ENCODE measurements at regions not wholly inside any gene's neighbourhood (a gene's known extent, or its start where the extent isn't known, plus 50 kb on each side); places are given as distances from the start of the nearest gene placed in this dataset.

GRCh38 chrX:110408949-110409588 lies 50.4 kb downstream of the RTL9 start:
- DNase-seq (ENCODE audit: low read depth): no peak

GRCh38 chrX:110409925-110410324 lies 51.3 kb downstream of the RTL9 start:
- DNase-seq (ENCODE audit: low read depth): no peak

DNA sequence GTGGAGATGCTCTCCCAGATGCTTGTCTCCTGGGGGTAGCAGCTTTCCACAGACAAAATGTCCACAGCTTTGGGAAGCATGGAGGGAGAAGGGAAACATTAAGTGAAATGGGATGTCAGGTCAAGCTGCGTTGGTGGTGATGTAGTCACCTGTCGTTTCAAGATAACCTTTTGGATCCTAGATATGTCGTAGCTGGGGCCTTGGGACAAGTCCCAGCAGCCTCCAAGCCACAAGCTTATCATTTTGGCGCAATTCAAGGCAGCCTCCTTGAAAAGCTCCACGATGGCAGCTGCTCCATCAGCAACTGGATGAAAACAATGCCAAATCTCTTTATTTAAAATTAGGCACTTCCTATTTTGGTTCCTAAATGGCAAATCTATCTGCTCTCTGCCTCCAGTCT lies 52.0 kb downstream of the RTL9 start:
- DNase-seq (ENCODE audit: low read depth): no peak

DNA sequence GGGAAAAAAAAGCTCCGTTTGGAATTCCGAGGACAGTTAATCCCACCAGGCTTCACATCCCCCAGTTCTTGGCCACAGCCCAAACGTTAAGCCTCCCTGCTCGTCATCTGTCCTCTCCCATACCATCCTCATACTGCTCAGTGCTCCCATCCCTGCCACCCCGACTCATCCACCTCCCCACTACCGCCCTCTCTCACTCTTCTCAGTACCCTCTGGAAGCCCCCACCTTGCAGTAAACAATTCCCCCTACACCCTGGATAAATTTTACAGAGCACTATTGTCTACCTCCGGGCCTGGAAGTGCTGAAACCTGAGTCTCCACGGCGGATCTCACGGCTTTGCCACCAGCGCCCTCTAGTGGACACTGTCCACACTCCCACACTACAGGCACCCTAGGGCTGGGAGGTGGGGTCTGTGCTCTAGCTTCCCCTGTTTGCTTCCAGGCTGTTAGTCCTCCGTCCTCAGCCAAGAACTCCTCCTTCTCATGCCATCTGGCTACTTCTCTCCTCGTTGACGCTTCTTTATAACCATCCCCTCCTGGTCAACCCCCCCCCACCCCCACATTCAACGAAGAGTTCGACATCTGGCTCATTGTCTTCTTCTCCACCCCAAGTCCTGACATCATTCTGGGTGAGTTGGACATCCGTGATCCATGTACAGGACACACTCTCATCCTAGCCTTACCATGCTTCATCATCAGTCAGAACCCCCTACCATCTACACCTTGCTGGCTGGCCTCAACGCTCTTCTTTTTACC lies 54.5 kb downstream of the RTL9 start:
- peak; percentile 57 for DNase-seq (ENCODE audit: low read depth)

GRCh38 chrX:110413727-110414124 lies 55.1 kb downstream of the RTL9 start:
- no peak for DNase-seq (ENCODE audit: low read depth)

- DNase-seq (ENCODE audit: low read depth): no peak
Measured at GRCh38 chrX:110414273-110414672, 55.6 kb downstream of the RTL9 start.

- no peak for DNase-seq (ENCODE audit: low read depth)
Measured at GRCh38 chrX:110414679-110415439, 56.2 kb downstream of the RTL9 start.

- DNase-seq (ENCODE audit: low read depth): no peak
Measured at GRCh38 chrX:110415440-110416170, 57.0 kb downstream of the RTL9 start.

- DNase-seq (ENCODE audit: low read depth): no peak
Measured at GRCh38 chrX:110417128-110417527, 58.5 kb downstream of the RTL9 start.

DNA sequence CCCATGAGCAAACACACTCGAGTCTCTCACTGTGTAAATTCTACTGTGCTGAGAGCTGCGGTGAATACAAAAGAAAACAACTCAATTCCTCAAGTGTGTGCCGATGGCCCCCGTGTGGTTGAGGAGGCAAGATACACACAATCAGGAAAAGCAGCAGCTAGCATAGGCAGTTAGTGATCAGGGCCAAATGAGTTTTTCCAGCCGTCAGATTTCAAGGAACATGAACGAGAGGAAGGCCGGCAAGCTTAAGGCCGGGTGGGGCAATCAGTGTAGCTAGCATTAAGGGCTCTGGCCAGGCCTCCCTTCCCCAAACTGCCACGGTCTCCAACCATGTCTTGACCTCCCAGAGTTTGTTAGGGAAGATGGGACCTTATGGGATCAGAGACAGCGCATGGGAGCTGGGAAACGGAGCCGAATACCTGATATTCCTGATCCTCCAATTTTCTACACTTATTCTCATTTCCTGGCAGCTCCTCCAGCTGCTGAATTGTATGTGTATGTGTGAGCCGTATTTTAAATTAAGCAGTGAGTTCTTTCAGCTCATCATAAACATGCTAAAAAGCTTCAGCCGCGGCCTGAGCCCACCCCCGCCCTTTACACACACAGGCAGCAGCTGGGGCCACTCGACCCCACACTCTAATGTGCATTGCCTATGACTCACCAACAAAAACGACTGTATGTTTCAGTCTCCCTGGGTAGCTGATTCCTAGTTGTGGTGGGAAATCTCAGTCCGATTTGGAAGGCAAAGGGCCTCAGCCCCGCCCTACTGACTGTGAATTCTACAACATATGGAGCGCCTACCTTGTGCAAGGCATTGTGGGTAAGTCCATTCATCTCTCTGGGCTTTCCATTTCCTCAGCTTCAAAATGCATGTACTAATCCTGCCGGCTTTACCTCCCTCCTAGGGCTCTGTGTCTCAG lies 59.9 kb downstream of the RTL9 start:
- DNase-seq (ENCODE audit: low read depth): peak; percentile 64

GRCh38 chrX:110419512-110419911 lies 60.9 kb downstream of the RTL9 start:
- DNase-seq (ENCODE audit: low read depth): no peak

GRCh38 chrX:110420771-110421499 lies 62.3 kb downstream of the RTL9 start:
- DNase-seq (ENCODE audit: low read depth): no peak

DNA sequence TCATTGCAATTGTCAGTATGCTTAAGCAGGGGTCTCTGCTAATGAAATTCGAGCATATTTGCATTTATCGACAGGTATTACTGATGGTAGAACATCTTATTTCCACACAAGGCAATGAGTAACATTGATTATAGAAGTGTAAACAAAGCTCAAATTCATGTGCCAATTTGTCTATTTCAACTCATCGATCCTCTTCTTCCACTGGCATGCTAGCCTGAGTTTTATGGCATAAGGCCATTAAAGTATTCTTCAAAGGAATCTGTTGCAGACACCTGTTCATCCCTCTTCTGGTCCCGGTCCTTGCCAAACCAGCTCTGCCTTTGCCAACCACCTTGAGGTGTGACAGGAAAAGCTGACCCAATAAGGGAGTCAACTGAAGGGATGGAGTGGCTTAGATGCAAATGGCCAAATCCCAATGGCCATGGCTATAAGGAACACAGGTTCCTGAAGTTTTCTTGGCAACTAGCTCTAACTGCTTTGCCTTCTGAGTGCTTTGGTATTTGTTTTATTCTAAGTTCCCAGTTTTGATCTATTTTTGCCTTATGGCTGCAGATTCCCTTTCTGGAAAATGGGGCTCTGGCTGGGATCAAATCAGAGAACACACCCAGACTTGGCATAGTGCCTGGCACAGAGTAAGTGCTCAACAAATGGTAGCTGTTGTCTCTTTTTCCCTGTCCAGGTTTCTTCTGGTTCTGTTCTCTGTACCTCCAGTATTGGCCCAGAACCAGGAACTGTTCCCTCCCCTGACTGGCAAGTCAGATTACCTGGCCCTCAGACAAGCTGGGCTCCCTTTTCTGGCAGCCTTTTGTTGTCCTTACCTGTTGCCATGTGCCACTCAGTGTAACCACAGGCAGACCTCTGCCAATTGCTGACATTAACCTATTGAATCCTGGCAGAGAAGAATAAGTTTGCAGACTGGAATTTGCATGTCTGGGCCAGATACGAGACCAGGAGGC lies 63.1 kb downstream of the RTL9 start:
- no peak for DNase-seq (ENCODE audit: low read depth)

- no peak for DNase-seq (ENCODE audit: low read depth)
Measured at GRCh38 chrX:110425222-110426154, 66.8 kb downstream of the RTL9 start.

DNA sequence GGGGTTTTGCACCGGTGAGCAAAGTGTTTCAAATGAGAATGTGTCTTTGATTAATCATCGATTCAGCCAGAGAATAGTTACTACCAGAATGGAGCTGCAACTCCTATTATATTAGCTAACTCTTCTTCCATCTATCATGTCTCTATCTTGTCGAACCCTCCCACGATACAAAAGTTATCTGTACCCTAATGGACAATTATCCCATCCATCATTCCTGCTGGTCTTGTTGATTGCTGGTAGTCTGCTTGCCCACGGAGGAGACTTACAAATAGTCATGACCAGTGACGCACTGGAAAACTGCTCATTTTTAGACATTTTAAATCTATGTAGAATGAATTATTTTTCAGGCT lies 67.5 kb downstream of the RTL9 start:
- no peak for DNase-seq (ENCODE audit: low read depth)

DNA sequence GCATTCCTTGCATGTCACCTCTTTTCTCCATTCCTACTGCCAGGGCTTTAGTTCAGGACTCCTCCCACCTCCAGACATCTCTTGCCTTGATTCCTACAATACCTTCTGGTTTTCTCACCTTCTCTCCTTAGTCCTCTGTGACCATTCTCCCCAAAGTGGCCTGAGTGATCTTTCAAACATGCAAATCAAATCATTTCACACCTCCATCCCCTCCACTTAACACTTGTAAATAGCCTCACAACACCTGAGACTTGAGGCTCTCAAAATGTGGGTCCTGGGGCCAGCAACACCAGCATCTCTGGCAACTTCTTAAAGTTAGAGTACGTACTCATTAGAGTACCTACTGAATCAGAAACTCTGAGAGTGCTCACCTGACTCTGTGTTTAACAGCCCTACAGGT lies 68.4 kb downstream of the RTL9 start:
- DNase-seq (ENCODE audit: low read depth): no peak

DNA sequence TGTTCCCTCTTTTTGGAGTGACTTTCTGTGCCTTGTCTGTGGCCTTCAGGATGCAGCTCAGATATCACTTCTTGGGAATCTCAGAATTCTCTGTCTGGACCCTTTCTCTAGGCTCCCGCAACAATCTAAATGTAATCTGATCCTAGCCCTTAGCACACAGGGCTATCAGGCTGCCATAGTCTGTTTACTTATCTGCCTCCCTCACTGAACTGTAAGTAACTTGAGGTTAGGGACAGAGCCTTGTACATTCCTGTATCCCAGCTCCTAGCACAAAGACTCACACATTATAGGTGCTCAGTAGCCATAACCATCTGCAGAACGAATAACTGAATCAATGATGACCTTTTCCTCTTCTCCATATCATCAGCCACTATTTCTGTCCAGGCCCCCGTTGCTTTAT lies 69.5 kb downstream of the RTL9 start:
- no peak for DNase-seq (ENCODE audit: low read depth)

GRCh38 chrX:110430293-110431076 lies 71.8 kb downstream of the RTL9 start:
- no peak for DNase-seq (ENCODE audit: low read depth)

All from fibroblast of the conjunctiva (primary cell).